Uterus (tissue), 2 donors: ENCODE measurements at regions not wholly inside any gene's neighbourhood (a gene's known extent, or its start where the extent isn't known, plus 50 kb on each side); places are given as distances from the start of the nearest gene placed in this dataset.

Source experiments
- POLR2A ChIP-seq, 2 donors: fragments of 450-650 bp; IDR thresholded peaks; one replicate each; pipeline ENCODE4 v1.6.1; 2016; ENCODE audit warnings: antibody characterized with exemption in 2 of 2, mild to moderate bottlenecking in 1 of 2, moderate library complexity in 1 of 2
- TF ChIP-seq, protein P1 (sequence below), 4 experiments: fragments of 200-600 bp in 2 of 4; fragments of 450-650 bp in 2 of 4; sonication (generic) in 2 of 4; IDR thresholded peaks; one replicate each; pipeline ENCODE4 v1.5.1; 2016 to 2019; ENCODE audit warnings: antibody characterized with exemption in 4 of 4, mild to moderate bottlenecking in 2 of 4, moderate library complexity in 1 of 4

DNA sequence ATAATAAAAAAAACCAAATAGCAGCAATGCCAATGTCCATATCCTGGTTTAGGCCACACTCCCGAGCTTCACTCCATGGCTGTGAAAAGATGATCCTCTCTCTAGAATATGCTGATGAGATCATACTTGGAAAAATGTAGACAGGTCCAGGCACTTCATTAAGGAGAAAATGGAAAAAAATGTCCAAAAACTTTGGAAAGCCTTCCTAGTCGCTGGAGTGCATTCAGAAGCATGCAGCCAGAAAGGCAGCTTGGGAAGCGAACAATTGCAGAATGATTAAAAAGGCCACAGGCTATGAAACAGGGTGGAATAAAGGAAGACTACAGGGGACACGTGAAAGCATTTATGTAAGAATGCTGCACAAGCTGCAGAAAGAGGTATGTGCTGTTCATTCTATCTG, 165.6 kb upstream of the HCCS start:
- TF ChIP-seq, protein P1, sequence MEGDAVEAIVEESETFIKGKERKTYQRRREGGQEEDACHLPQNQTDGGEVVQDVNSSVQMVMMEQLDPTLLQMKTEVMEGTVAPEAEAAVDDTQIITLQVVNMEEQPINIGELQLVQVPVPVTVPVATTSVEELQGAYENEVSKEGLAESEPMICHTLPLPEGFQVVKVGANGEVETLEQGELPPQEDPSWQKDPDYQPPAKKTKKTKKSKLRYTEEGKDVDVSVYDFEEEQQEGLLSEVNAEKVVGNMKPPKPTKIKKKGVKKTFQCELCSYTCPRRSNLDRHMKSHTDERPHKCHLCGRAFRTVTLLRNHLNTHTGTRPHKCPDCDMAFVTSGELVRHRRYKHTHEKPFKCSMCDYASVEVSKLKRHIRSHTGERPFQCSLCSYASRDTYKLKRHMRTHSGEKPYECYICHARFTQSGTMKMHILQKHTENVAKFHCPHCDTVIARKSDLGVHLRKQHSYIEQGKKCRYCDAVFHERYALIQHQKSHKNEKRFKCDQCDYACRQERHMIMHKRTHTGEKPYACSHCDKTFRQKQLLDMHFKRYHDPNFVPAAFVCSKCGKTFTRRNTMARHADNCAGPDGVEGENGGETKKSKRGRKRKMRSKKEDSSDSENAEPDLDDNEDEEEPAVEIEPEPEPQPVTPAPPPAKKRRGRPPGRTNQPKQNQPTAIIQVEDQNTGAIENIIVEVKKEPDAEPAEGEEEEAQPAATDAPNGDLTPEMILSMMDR (IDR thresholded peaks at IDR 0.05) = no peak
- TF ChIP-seq POLR2A (IDR thresholded peaks at IDR 0.05) = no peak
